ENCODE measurements at regions not wholly inside any gene's neighbourhood (a gene's known extent, or its start where the extent isn't known, plus 50 kb on each side); places are given as distances from the start of the nearest gene placed in this dataset.

GRCh38 chr6:25035512-25036435, 100.0 kb upstream of the RIPOR2 start:
- TF ChIP-seq CTCF (IDR thresholded peaks at IDR 0.05; ENCODE audit: low read depth, low read length): no peak
- no peak for DNase-seq (ENCODE audit: low read depth, low spot score)
- CTCF ChIA-PET: interaction anchor here (1.1 kb wide), 1 partner anchor 44 kb away, joined by 3 read pairs; no protein-coding TSS in a partner anchor
- H3K9me3 ChIP-seq (ENCODE audit: control insufficient read depth, insufficient read depth, low read length): no peaks in the 10 kb centered on the region; the same call in 1 of the 2 replicates
- no peaks in the 10 kb centered on the region for H3K27me3 ChIP-seq (ENCODE audit: control insufficient read depth, insufficient read depth, low read length)
- peak overlapping the region; percentile 4 for H3K27ac ChIP-seq (ENCODE audit: low read depth, low read length)
- no peak overlapping the region for H3K4me3 ChIP-seq (ENCODE audit: low read depth, low read length)
- POLR2A ChIA-PET: no interaction called here

DNA sequence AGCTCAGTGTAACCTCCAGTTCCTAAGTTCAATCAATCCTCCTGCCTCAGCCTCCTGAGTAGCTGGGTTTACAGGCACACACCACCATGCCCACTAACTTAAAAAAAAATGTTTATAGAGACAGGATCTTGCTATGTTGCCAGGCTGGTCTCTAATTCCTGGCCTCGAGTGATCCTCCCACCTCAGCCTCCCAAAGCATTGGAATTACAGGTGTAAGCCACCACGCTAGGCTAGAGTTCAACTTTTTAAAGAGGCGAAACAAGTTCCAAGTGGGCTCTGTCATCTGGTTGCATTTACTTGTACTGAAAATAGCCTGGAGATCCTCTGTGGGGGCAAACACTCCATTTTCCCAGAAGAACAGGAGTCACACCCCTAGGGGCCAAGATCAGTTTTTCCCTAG, 100.7 kb upstream of the RIPOR2 start:
- no peak for DNase-seq (ENCODE audit: low read depth, low spot score)
- ChIA-PET POLR2A (no interaction called here), CTCF (no interaction called here)
- no peak overlapping the region for H3K4me3 ChIP-seq (ENCODE audit: low read depth, low read length)
- H3K27ac ChIP-seq (ENCODE audit: low read depth, low read length): no peak overlapping the region
- no peak for TF ChIP-seq CTCF (IDR thresholded peaks at IDR 0.05; ENCODE audit: low read depth, low read length)
- H3K27me3 ChIP-seq (ENCODE audit: control insufficient read depth, insufficient read depth, low read length): no peaks in the 10 kb centered on the region
- H3K9me3 ChIP-seq (ENCODE audit: control insufficient read depth, insufficient read depth, low read length): no peaks in the 10 kb centered on the region; the same call in 1 of the 2 replicates

GRCh38 chr6:25038300-25038699, 102.5 kb upstream of the RIPOR2 start:
- ChIA-PET CTCF (interaction anchor here (0.7 to 1.1 kb wide), 2 partner anchors 13 to 33 kb away, joined by 3 read pairs; no protein-coding TSS in a partner anchor), POLR2A (no interaction called here)
- no peak for TF ChIP-seq CTCF (IDR thresholded peaks at IDR 0.05; ENCODE audit: low read depth, low read length)
- no peak for DNase-seq (ENCODE audit: low read depth, low spot score)
- Histone ChIP-seq H3K4me3 (ENCODE audit: low read depth, low read length) (no peak overlapping the region), H3K9me3 (ENCODE audit: control insufficient read depth, insufficient read depth, low read length) (no peaks in the 10 kb centered on the region; the same call in none of the 2 replicates), H3K27me3 (ENCODE audit: control insufficient read depth, insufficient read depth, low read length) (no peaks in the 10 kb centered on the region), H3K27ac (ENCODE audit: low read depth, low read length) (no peak overlapping the region)

- POLR2A ChIA-PET: no interaction called here
- CTCF ChIA-PET: interaction anchor here (1.1 kb wide), 1 partner anchor 13 kb away, joined by 3 read pairs; no protein-coding TSS in a partner anchor
- DNase-seq (ENCODE audit: low read depth, low spot score): no peak
- Histone ChIP-seq H3K4me3 (ENCODE audit: low read depth, low read length) (no peak overlapping the region), H3K27ac (ENCODE audit: low read depth, low read length) (no peak overlapping the region), H3K9me3 (ENCODE audit: control insufficient read depth, insufficient read depth, low read length) (no peaks in the 10 kb centered on the region; the same call in none of the 2 replicates), H3K27me3 (ENCODE audit: control insufficient read depth, insufficient read depth, low read length) (no peaks in the 10 kb centered on the region)
- no peak for TF ChIP-seq CTCF (IDR thresholded peaks at IDR 0.05; ENCODE audit: low read depth, low read length)
Measured at GRCh38 chr6:25038999-25039398, 103.2 kb upstream of the RIPOR2 start.

DNA sequence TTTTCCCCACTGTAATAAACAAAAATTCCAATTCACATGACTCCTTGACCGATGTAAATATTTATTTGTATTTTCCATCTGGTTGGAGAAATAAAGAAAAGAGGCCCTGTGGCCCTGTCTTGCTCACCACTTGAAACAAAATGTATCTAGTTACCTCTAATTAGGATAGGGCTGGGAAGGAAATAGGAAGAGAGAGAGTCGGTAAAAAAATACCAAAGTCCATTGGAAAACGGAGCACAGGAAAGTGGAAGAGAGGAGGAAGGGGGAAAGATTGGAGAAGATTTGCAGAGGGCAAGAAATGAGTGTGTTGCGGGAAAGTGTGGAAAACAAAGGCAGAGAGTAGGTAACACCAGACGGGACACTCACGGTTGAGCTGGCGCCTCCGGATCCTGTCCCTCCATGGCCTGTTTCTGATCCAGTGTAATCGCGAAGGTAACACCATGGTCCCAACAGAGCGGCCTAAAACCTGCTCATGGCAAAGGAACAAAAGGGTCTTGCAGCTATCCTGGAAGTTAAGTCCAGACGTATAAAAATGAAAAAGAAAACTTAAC, 105.8 kb upstream of the RIPOR2 start:
- CTCF ChIA-PET: interaction anchor here (0.6 kb wide), 1 partner anchor 153 kb away, joined by 3 read pairs; no protein-coding TSS in a partner anchor
- Histone ChIP-seq H3K4me3 (ENCODE audit: low read depth, low read length) (no peak overlapping the region), H3K27ac (ENCODE audit: low read depth, low read length) (peak overlapping the region; percentile 47), H3K9me3 (ENCODE audit: control insufficient read depth, insufficient read depth, low read length) (no peaks in the 10 kb centered on the region; the same call in none of the 2 replicates), H3K27me3 (ENCODE audit: control insufficient read depth, insufficient read depth, low read length) (no peaks in the 10 kb centered on the region)
- DNase-seq (ENCODE audit: low read depth, low spot score): no peak
- POLR2A ChIA-PET: no interaction called here
- no peak for TF ChIP-seq CTCF (IDR thresholded peaks at IDR 0.05; ENCODE audit: low read depth, low read length)
